HepG2 (cell line): ENCODE measurements at regions not wholly inside any gene's neighbourhood (a gene's known extent, or its start where the extent isn't known, plus 50 kb on each side); places are given as distances from the start of the nearest gene placed in this dataset.

Experiments
- ARNT2 ChIP-seq: sonication (generic); formaldehyde crosslinking; IDR thresholded peaks from 2 replicates; pipeline ENCODE4 v1.8.0; 2022; ENCODE audit warnings: mild to moderate bottlenecking, low read depth, missing genetic modification reagents, moderate library complexity
- EHMT2 ChIP-seq: fragments of 200-600 bp; sonication (generic); IDR thresholded peaks from 2 replicates; pipeline ENCODE4 v1.7.0; 2017; ENCODE audit warnings: antibody characterized with exemption, low read depth, low read length, borderline replicate concordance
- ETV5 ChIP-seq: IDR thresholded peaks from 2 replicates; pipeline ENCODE4 v1.6.1; 2018; ENCODE audit warnings: missing biosample characterization, missing genetic modification reagents, inconsistent platforms, borderline replicate concordance
- FOXC1 ChIP-seq: sonication (generic); formaldehyde crosslinking; IDR thresholded peaks from 2 replicates; pipeline ENCODE4 v1.8.0; 2022; ENCODE audit warnings: mild to moderate bottlenecking, missing genetic modification reagents, borderline replicate concordance
- HHEX ChIP-seq: IDR thresholded peaks from 2 replicates; pipeline ENCODE4 v1.6.1; 2016; ENCODE audit warnings: control low read depth
- MTA3 ChIP-seq: sonication (generic); formaldehyde crosslinking; IDR thresholded peaks from 2 replicates; pipeline ENCODE4 v1.4.0; 2020; ENCODE audit warnings: missing genetic modification reagents
- MYC ChIP-seq: sonication (generic); formaldehyde crosslinking; IDR thresholded peaks from 2 replicates; pipeline ENCODE4 v1.9.0; 2021; ENCODE audit warnings: missing genetic modification reagents, borderline replicate concordance
- NCOA1 ChIP-seq: sonication (generic); formaldehyde crosslinking; IDR thresholded peaks from 2 replicates; pipeline ENCODE4 v1.9.0; 2021; ENCODE audit warnings: missing genetic modification reagents
- NCOA5 ChIP-seq: sonication (generic); formaldehyde crosslinking; IDR thresholded peaks from 2 replicates; pipeline ENCODE4 v1.4.0; 2020; ENCODE audit warnings: missing genetic modification reagents
- NKX3-1 ChIP-seq: sonication (generic); formaldehyde crosslinking; IDR thresholded peaks from 2 replicates; pipeline ENCODE4 v1.5.0; 2020; ENCODE audit warnings: missing genetic modification reagents
- PPARG ChIP-seq: conservative IDR thresholded peaks from 2 replicates; pipeline ENCODE4 v1.6.1; 2016; ENCODE audit warnings: missing biosample characterization, missing genetic modification reagents
- SMARCE1 ChIP-seq: fragments of 450-650 bp; IDR thresholded peaks from 2 replicates; pipeline ENCODE4 v1.6.1; 2017; ENCODE audit warnings: borderline replicate concordance
- ZFP82 ChIP-seq: sonication (generic); formaldehyde crosslinking; IDR thresholded peaks from 2 replicates; pipeline ENCODE4 v1.5.1; 2020; ENCODE audit warnings: mild to moderate bottlenecking, missing genetic modification reagents, borderline replicate concordance
- ZNF263 ChIP-seq: sonication (generic); formaldehyde crosslinking; IDR thresholded peaks from 2 replicates; pipeline ENCODE4 v1.4.0; 2020; ENCODE audit warnings: missing genetic modification reagents
- ZNF292 ChIP-seq: sonication (generic); formaldehyde crosslinking; IDR thresholded peaks from 2 replicates; pipeline ENCODE4 v1.8.1; 2022; ENCODE audit warnings: mild to moderate bottlenecking, low read depth, missing genetic modification reagents, borderline replicate concordance
- ZNF326 ChIP-seq: sonication (generic); formaldehyde crosslinking; IDR thresholded peaks from 2 replicates; pipeline ENCODE4 v1.4.0; 2020; ENCODE audit warnings: missing genetic modification reagents, borderline replicate concordance
- ZNF446 ChIP-seq: sonication (generic); formaldehyde crosslinking; IDR thresholded peaks from 2 replicates; pipeline ENCODE4 v1.5.0; 2020; ENCODE audit warnings: mild to moderate bottlenecking, missing genetic modification reagents
- ZNF550 ChIP-seq: sonication (generic); formaldehyde crosslinking; IDR thresholded peaks from 2 replicates; pipeline ENCODE4 v1.4.0; 2020; ENCODE audit warnings: mild to moderate bottlenecking, missing genetic modification reagents, borderline replicate concordance
- ZNF709 ChIP-seq: sonication (generic); formaldehyde crosslinking; IDR thresholded peaks from 2 replicates; pipeline ENCODE4 v1.5.0; 2020; ENCODE audit warnings: mild to moderate bottlenecking, missing genetic modification reagents
- ZNF883 ChIP-seq: sonication (generic); formaldehyde crosslinking; IDR thresholded peaks from 2 replicates; pipeline ENCODE4 v1.5.1; 2020; ENCODE audit warnings: mild to moderate bottlenecking, missing genetic modification reagents; ENCODE audit errors: not compliant biosample characterization
- TF ChIP-seq, protein P1 (sequence below): sonication (generic); formaldehyde crosslinking; conservative IDR thresholded peaks from 2 replicates; pipeline ENCODE4 v1.5.0; 2020; ENCODE audit warnings: missing genetic modification reagents
- TF ChIP-seq, protein P2 (sequence below): sonication (generic); formaldehyde crosslinking; IDR thresholded peaks from 2 replicates; pipeline ENCODE4 v1.5.0; 2020; ENCODE audit warnings: mild to moderate bottlenecking, missing genetic modification reagents
- TF ChIP-seq, protein P3 (sequence below): sonication (generic); formaldehyde crosslinking; IDR thresholded peaks from 2 replicates; pipeline ENCODE4 v1.9.0; 2021; ENCODE audit warnings: missing genetic modification reagents, borderline replicate concordance
- TF ChIP-seq, protein P4 (sequence below): sonication (generic); formaldehyde crosslinking; IDR thresholded peaks from 2 replicates; pipeline ENCODE4 v1.4.0; 2020; ENCODE audit warnings: missing genetic modification reagents, mild to moderate bottlenecking, borderline replicate concordance

DNA sequence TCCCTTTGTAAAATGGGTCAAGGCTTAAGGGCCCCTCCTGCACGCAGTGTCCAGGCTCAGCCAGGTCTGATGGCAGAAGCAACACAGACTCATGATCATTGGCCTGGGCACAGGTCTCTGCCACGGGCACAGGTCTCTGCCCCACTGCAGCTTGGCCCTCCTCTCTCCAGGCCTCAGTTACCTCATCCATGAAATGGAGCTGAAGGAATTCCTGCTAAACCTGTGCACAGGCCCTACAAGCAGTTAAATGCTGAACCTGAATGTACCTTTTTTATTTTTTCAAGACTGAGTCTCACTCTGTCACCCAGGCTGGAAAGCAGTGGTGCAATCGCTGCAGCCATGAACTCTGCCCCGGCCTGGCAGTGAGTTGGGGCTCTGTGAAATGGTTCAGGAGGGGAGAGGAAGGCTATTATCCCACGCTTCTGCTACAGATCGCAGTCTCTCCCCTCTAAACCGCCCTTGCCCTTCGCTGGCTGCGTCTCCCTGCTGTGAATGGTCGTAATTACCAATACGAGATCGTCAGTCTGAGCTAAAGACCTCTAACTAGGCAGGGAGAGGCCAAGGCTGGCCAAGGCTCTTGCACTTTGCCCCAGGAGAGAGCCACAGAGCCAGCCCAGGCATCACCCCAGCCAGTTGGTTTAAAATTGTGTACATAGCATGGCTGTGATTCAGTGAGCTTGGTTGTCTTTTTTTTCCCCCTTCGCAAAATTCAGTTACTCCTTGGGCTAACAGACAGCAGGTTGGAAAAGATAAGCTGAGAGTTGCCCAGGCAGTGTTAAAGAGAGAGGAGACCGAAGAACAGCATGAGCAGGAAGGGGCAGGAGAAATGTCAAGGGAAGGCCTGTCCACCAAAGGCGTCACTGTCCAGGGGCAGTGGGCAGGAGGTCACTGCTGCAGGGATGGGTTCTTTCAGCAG, 93.0 kb upstream of the KCTD7 start (continued):
- TF ChIP-seq NCOA5 (CRISPR knock-in tag) (no peak), ZNF326 (CRISPR knock-in tag) (no peak), NKX3-1 (CRISPR knock-in tag) (no peak), NCOA1 (CRISPR knock-in tag) (peak; percentile 53; the same call in 1 of the 2 replicates), ETV5 (CRISPR knock-in tag) (peak; percentile 20; the same call in 1 of the 2 replicates), EHMT2 (peak; percentile 40; the same call in 1 of the 2 replicates), ZNF446 (CRISPR knock-in tag) (no peak), ZNF883 (no peak), MYC (CRISPR knock-in tag) (peak; percentile 65; the same call in 1 of the 2 replicates), FOXC1 (no peak; the same call in none of the 2 replicates), ZNF709 (CRISPR knock-in tag) (peak; percentile 82), ZNF292 (CRISPR knock-in tag) (peak; percentile 98), PPARG (CRISPR knock-in tag) (peak; percentile 73), MTA3 (CRISPR knock-in tag) (no peak), ZFP82 (CRISPR knock-in tag) (no peak), ZNF550 (CRISPR knock-in tag) (0 out of 2 replicates have a peak, but pooled peaks have one; percentile 14), ARNT2 (CRISPR knock-in tag) (no peak), SMARCE1 (no peak), ZNF263 (CRISPR knock-in tag) (no peak), HHEX (no peak)
- TF ChIP-seq, protein P1, sequence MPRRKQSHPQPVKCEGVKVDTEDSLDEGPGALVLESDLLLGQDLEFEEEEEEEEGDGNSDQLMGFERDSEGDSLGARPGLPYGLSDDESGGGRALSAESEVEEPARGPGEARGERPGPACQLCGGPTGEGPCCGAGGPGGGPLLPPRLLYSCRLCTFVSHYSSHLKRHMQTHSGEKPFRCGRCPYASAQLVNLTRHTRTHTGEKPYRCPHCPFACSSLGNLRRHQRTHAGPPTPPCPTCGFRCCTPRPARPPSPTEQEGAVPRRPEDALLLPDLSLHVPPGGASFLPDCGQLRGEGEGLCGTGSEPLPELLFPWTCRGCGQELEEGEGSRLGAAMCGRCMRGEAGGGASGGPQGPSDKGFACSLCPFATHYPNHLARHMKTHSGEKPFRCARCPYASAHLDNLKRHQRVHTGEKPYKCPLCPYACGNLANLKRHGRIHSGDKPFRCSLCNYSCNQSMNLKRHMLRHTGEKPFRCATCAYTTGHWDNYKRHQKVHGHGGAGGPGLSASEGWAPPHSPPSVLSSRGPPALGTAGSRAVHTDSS (CRISPR knock-in tag) = no peak
- TF ChIP-seq, protein P2, sequence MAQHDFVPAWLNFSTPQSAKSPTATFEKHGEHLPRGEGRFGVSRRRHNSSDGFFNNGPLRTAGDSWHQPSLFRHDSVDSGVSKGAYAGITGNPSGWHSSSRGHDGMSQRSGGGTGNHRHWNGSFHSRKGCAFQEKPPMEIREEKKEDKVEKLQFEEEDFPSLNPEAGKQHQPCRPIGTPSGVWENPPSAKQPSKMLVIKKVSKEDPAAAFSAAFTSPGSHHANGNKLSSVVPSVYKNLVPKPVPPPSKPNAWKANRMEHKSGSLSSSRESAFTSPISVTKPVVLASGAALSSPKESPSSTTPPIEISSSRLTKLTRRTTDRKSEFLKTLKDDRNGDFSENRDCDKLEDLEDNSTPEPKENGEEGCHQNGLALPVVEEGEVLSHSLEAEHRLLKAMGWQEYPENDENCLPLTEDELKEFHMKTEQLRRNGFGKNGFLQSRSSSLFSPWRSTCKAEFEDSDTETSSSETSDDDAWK (CRISPR knock-in tag) = no peak
- TF ChIP-seq, protein P3, sequence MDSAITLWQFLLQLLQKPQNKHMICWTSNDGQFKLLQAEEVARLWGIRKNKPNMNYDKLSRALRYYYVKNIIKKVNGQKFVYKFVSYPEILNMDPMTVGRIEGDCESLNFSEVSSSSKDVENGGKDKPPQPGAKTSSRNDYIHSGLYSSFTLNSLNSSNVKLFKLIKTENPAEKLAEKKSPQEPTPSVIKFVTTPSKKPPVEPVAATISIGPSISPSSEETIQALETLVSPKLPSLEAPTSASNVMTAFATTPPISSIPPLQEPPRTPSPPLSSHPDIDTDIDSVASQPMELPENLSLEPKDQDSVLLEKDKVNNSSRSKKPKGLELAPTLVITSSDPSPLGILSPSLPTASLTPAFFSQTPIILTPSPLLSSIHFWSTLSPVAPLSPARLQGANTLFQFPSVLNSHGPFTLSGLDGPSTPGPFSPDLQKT = no peak
- TF ChIP-seq, protein P4, sequence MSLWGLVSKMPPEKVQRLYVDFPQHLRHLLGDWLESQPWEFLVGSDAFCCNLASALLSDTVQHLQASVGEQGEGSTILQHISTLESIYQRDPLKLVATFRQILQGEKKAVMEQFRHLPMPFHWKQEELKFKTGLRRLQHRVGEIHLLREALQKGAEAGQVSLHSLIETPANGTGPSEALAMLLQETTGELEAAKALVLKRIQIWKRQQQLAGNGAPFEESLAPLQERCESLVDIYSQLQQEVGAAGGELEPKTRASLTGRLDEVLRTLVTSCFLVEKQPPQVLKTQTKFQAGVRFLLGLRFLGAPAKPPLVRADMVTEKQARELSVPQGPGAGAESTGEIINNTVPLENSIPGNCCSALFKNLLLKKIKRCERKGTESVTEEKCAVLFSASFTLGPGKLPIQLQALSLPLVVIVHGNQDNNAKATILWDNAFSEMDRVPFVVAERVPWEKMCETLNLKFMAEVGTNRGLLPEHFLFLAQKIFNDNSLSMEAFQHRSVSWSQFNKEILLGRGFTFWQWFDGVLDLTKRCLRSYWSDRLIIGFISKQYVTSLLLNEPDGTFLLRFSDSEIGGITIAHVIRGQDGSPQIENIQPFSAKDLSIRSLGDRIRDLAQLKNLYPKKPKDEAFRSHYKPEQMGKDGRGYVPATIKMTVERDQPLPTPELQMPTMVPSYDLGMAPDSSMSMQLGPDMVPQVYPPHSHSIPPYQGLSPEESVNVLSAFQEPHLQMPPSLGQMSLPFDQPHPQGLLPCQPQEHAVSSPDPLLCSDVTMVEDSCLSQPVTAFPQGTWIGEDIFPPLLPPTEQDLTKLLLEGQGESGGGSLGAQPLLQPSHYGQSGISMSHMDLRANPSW (CRISPR knock-in tag) = no peak; the same call in 1 of the 2 replicates
